Inflammatory macrophage treated with lipopolysaccharide for 4 hours (primary cell): ENCODE measurements at regions not wholly inside any gene's neighbourhood (a gene's known extent, or its start where the extent isn't known, plus 50 kb on each side); places are given as distances from the start of the nearest gene placed in this dataset.
A peak's percentile ranks its signal among the peaks of the same experiment; 100 is the strongest.

ENCODE experiments used
- DNase-seq: peaks from one replicate; pipeline ENCODE4 v3.0.0-alpha.2; 2020

DNA sequence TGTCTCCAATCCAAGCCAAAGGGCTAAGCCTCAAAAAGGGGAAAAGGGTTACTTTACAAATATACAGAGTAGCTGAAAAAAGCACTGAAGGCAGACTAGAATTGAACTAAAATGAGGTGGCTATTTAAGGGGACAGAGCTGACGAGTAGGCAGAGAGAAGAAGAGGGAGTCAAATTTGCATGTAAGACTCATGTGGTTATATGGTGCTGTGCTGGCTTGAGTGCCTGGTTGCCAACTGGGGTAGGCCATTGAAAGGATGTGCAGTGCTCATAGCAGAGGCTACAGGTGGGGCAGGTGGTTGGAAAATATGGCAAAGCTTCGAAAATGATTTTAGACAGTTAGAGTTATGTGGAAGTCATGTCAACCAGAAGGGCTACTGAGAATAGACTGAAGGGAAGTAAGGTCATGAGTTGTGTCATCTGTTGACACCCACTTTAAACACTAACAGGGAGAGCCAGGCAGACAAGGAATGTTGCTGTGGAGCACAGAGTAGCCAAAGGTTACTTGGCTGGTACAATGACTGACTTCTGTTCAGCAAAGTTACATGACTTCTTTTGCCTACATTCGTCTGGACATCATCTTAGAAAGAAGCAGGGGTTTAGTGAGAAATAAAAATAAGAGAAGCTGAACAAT lies 1210.4 kb downstream of the ADGRL3 start:
- peak; percentile 11 for DNase-seq

DNA sequence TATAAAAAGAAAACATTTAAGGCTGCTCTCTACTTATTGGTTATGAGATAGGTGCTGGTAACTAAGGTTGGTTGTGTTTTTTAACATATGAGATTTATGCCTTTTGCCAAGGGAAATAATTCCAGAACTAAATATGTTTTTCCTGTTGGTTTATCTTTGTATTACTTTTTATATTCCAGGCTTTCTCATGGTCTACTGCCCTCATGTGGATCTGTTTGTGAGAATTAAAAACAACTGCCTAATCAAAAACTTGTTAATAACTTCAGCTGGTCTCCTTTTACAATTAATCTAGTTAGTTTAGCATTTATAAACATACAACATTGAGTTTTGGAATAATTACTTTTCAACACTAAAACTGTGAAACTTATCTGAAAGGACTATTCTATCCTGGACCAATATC lies 1208.3 kb downstream of the ADGRL3 start:
- no peak for DNase-seq

DNA sequence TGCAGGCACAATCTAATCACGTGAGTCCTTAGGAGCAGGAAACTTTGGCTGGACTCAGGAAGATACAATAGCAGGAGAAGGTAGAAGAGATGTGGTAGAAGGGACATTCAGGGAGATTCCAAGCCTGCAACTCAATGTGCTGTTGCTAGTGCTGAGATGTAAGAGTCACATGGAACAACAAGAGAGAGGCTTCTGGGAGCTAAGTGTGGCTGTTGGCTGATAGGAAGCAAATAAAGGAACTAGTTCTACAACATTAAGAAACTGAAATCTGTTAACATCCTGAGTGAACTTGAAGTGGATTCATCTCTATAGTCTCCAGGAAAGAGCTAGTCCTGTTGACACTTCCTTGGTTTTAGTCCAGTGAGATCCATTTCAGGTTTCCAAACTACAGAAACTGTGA lies 1207.4 kb downstream of the ADGRL3 start:
- peak; percentile 23 for DNase-seq

DNA sequence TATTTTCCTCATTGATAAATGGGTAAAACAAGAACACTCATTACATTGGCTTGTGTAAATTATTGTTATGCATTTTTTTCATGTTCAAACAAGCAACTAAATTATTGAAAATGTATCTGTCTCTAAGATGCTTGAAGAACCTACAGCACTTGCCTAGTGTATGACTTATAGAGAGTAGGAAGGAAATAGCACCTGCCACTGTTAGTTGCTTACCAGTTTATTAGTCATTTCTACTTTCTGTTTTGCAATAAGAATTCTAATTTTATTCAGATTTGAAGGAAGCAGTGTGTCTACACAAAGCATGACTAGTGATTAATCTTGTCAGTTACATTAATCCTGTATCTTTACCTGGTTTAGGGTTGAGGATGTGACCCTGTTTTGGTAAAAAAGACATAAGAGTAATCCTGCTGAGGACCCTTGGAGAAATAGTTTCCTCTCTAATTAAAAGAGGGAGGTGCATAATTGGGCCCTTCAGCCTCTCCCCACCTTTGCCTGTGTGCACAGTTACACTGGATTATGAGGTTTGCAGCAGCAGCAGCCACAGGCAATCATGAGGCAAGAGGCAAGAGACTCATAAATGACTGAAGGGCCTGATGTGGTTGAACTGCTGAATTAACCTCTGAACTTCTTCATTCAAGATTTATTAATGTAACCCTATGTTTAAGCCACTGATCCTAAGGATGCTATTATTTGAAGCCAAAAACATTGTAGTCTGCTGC lies 1202.1 kb downstream of the ADGRL3 start:
- peak; percentile 34 for DNase-seq

DNA sequence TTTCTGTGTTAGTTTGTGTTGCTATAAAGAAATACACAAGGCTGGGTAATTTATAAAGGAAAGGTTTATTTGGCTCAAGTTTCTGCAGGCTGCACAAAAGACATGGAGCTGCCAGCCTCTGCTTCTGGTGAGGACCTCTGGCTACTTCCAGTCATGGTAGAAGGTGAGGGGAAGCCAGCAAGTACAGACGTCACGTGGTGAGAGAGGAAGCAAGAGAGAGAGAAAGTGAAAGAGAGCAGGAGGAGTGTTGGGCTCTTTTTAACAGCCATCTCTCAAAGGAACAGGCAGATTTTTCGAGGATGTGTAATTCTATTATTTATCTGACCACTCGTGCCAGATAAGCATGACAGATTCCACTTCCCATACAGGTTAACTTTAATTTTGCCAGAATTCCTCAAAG lies 1199.1 kb downstream of the ADGRL3 start:
- DNase-seq, result peak; percentile 47

DNA sequence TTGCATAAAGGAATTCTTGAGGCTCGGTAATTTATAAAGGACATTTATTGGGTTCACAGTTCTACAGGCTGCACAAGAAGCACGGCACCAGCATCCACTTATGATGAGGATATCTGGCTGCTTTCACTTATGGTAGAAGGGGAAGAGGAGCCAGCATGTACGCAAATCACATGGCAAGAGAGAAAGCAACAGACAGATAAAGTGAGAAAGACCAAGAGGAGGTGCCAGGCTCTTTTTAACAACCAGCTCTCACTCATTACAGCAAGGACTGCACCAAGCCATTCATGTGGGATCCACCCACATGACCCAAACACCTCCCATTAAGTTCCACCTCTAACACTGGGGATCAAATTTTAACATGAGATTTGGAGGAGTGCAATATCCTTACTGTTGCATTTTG lies 1198.2 kb downstream of the ADGRL3 start:
- no peak for DNase-seq

DNA sequence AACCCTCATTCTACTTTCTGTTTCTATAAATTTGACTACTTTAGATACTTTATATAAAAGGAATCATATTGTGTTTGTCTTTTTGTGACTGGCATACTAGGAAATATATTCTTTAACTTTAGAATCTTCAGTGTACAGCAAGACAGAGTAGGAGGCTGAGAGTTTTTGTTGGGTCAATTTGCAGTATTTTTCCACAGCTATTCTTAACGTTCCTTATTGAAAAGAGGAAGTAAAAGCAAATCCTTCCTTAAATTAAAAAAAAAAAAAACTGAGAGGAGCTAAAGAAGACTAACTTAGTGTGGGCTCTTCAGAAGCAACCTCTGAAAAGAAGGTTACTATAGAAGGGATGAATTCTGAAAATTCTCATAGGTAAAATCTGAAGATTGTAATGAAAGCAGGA lies 1194.6 kb downstream of the ADGRL3 start:
- DNase-seq, result peak; percentile 54

DNA sequence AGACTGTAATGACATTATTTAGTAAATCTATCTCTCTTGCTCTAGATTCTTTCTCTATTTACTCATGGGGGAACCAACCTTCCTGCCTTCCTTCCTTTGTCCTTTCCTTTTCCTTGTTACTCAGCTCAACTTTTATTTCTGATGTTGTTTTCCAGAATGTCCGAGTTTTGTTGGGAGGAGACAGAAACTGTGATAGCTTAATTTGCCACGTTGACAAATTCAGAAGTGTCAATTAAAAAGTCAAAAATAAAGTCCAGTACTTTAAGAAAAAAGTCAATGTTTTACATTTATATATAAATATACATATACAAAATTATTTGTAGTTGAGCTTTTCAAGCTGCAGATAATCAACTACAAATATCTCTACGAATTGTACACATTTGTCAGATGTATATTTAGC lies 1187.7 kb downstream of the ADGRL3 start:
- DNase-seq, result no peak

DNA sequence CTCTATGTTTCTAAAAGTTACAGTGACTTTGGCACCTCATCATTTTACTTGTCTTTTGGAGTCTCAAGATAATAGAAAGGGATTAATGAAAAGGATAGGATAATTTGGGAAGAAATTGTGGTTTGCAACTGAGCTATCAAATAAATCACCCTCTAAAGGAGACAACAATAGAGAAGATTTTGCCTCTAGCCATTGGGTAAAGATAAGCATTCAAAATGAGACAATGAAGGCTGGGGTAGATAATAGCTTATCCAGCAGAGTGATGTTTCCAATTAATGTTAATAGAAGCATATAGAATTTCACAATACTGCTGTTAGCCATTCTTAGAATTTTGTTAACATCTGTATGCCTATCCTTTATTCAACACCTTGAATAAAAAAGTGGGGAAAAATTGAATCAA lies 1177.6 kb downstream of the ADGRL3 start:
- DNase-seq, result no peak

DNA sequence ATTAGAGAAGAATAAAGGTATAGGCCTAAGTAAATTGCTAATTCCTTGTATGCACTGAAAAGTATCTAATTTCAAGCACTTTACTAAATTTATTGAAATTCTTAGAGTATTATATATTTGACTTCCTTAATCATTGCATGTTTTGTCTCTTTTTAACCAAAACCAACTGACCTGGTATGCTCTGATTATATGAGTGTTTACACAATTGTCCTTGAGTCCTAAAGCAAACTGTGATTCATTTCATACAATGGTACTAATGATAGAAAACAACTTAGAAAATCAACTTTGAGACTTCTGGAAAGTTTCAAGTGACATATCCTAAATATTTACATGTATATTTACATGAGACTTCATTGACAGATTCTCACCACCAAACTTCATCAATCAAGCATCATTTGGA lies 1177.1 kb downstream of the ADGRL3 start:
- DNase-seq, result no peak

DNA sequence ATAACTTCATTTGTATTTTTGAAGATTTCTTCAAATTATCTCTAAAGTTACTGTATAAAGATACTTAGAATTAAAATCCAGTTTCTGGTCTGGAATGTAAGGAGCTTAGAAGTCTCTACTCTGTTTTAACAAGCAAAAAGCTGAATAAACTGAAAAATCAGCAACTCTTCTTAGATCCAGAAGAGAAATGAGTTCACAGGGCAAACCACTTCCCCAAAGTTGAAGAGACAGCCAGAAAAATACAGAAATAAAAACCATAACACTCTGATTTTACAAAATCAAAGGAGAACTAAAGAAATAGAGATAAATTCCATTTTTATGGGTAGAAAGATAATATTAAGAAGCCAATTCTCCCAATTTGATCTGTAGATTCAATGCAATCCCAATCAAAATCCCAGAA lies 1166.8 kb downstream of the ADGRL3 start:
- peak; percentile 6 for DNase-seq

DNA sequence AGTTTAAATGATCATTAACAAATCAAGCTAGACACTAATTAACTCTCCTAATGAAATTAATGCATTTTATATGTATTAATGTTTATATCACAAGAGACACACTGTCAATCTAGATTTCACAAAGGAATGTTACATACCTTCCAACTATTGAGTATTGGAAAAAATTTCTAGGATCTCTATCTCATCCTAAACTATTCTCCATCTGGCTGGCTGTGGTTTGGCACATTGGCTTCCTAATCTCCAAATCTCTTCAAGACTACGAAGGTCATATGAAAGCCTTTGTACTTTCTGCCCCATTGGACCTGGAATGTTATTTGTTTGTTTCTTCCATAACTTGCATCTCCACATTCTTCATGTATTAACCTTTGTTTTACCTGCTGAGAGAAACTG lies 1160.0 kb downstream of the ADGRL3 start:
- no peak for DNase-seq

DNA sequence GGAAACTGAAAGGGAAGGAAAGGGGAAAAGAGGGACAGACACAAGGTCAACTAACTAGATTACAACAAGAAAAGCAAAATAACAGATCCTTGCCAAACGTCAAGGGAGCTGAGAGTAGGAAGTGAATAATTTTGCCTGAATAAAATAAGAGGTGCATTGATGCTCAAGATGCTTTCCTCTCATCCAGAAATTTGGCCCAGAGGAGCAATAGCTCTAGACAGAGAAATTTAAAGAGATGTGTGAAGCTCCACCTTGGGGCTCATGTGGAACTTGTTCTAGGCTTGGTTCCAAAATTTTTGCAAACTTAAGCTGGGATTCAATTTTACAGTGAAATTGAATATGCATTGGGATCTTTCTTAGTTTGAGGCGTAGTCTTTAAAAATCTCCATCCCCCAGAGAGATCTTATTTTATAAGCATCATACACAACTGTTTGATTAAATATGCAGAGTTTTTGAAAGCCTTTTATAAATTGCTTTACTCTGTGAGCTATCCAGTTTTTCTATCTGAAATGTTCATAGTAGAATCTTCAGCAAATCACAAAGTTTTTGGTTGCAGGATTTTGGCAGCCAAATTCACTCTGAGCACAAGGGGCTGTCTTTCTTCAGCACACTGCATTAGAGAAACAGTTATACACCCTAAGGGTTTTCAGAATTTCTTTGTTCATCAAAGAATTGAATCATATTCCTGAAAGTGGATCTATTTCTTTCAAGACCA lies 1159.5 kb downstream of the ADGRL3 start:
- no peak for DNase-seq

DNA sequence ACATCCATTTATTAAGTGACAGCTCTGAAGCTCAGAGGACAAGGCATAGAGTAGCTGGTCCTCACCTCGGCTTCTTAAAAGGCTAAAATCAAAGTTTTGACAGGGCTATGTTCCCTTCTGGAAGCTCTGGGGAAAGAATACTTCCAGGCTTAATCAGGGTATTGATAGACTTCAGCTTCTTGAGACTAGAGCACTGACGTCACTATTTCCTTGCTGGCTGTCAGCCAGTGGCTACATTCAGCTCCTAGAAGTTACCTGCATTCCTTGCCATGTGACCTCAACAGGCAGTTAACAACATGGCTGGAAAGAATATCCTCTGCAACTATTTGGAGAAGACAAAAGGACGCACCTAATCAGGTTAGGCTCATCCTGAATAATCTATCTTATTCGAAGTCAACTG lies 1144.8 kb downstream of the ADGRL3 start:
- DNase-seq, result no peak

DNA sequence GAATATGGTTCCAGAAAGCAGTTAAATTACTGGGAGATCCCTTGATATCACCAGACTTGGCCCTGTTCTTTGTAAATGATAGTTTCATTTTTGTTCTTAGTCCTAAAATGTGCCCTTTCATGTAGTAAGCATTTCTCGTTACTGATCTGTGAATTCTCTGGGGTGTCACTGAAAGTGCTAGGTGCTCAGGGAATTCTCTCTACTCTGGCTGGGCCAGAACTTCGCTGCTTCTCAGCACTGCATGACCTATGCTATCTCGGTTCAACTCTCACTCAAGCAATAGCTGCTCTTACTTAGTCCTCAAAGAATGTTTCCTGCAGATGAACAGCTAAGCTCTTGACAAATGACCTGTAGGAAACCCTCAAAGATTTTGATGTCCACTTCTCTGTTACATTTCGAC lies 1144.3 kb downstream of the ADGRL3 start:
- DNase-seq, result no peak

DNA sequence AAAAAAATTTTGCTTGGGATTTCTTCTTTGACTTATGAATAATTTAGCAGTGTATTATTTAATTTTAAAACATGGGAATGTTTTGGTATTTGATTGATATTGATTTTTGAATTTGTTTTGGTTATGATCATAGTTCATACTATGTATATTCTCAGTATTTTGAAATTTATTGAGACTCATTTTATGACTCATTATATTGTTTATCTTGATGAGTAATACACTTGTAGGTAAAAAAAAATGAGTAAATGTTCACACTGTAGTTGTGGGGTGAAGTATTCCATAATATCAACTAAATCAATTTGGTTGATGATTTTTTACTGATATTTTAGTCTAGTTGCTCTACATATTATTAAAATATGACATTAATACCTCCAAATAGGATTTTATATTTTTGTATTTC lies 1142.2 kb downstream of the ADGRL3 start:
- no peak for DNase-seq

DNA sequence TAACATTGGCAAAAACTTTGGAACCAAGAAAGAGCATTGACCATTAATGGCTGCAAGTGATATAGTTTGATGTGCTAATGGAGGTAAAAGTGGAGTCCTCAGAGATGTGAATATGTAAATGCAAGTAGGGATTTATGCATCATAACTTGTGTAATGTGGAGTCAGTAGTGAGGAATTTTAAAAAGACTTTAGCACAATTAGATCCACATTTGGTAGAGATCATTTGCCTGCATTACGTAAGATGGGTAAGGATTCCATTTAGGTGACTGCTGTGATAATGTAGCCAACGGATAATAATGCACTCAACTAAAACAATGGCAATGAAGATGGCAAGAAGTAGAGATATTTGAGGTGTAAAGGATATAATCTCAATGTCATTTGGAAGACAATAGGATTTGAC lies 1128.4 kb downstream of the ADGRL3 start:
- no peak for DNase-seq

DNA sequence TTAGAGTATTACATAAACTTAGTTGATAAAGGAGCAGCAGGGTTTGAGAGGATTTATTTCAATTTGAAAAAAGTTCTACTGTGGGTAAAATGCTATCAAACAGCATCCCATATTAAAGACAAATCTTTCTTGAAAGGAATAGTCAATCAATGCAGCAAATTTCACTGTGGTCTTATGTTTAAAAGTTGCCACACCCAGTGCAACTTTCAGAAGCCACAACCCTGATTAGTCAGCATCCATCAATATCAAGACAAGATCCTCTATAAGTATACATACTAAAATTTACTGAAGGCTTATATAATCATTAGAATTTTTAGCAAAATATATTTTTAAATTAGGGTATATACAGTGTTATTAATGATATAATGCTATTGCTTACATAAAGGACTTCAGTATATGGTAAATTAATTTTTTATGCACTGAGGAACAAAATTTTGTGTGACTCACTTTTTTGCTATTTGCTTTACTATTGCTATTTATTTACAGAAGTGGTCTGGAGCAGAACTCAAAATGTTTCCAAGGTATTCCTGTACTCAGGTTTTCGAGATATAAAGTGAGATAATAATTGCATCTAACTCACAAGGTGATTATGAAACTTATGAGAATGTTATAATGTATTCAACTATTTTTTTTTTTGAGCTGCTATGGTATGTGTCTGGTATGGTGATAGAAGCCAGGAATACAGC lies 1127.6 kb downstream of the ADGRL3 start:
- DNase-seq, result no peak

DNA sequence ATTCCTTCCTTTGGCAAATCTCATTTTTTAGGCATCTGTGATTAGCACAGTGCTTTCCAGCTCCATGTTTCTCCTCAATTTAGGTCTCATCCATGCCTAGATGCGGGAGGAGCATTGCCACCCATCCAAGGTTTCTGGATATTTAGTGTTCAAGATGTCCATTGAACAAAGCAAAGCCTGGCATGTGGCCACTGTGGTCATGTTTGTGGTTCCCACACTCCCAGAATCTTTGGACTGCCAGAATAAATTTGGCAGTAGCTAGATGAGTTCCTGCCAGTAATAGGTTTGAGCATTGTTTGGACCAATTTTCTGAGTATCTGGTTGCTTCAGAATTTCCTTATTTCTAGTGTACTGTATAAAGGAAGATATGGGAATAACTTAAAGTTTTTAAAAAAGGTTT lies 1124.1 kb downstream of the ADGRL3 start:
- DNase-seq, result no peak

DNA sequence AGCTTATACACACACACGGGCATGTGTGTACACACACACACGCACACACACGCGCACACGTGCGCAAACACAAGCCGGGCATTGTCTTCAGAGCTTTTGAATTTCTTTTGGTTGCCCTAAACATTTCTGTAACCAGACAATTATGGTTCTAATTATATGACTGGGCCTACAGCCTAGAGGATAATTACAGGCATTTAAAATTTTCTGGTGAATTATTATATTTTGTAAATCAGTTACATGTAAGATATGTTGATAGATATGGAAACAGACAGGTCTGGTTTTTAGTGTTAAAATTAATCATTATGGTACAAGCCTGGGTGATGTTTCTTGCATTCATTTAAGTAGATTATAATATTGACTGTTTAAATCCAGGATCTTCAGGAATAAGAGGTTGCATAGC lies 1120.5 kb downstream of the ADGRL3 start:
- DNase-seq, result no peak

DNA sequence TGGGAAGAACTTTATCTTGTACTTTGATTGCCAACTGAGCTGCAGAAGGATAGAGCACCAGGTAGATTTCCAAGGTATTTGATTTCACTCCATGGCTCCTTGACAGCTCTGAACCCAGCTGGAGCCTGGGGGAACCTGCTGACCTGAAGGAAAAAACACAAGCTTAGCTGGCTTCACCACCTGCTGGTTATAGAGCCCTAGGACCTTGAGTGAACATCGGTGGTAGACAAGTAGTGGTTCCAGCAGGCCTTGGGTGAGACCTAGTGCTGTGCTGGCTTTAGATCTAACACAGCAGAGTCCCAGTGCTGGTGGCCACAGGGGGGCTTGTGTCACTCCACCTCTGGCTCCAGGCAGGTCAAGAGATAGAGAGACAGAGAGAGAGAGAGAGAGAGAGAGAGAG lies 1102.6 kb downstream of the ADGRL3 start:
- DNase-seq, result no peak

DNA sequence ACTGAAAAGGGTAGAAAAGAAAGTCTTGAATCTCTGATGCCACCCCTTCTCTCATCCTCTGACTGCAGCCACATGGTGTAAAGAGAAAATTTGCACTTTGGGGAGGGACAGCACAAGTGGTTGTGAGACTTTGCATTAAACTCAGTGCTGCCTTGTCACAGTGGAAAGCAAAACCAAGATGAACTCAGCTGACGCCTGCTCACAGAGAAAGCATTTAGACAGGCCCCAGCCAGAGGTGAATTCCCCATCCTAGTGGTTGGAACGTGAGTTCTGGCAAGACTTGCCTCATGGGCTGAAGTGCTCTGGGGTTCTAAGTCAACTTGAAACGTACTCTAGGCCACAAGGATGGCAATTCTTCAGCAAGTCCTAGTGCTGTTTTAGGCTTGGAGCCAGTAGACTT lies 1101.4 kb downstream of the ADGRL3 start:
- no peak for DNase-seq

DNA sequence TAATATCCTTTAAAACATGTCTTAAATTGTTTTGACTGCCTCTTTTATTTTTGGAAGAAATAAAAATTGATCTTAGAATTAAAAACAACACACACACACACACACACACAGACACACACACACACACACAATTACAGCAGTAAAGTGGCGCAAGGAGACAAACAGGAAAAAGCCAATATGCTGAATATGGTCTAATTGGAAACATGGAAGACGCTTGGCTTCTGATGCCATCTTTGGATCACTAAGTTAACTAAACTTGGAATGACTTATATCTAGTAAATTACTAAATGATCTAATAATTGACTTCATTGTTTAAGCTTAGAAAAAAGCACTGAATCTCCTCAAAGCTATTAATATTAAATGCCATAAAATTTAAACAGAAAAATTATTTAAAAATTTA lies 1093.4 kb downstream of the ADGRL3 start:
- DNase-seq, result no peak

DNA sequence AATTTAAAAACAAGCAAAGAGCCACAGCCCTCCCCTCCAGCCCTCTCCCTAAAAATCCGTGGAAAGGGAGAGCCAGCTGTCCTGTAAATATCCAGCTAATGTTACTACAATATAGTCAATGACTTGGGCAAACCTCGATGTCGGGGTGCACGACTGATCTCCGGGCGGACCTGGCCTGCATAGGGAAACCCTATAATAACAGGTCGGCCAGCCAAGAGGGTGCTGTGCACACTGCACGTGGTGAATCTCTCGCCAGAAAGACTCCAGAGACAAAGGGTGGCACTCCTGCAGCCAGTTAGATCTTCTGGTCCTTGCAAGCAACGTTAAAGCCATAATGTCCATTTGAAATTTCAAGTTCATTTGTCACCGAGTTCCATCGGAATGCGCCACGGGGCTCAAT lies 1092.8 kb downstream of the ADGRL3 start:
- DNase-seq, result no peak
